ENCODE measurements at regions not wholly inside any gene's neighbourhood (a gene's known extent, or its start where the extent isn't known, plus 50 kb on each side); places are given as distances from the start of the nearest gene placed in this dataset.

- DNase-seq: no peak
These were observed 54.0 kb downstream of the C11orf91 start for GRCh38 chr11:33646629-33647028.

GRCh38 chr11:33646168-33646567 lies 54.5 kb downstream of the C11orf91 start:
- no peak for DNase-seq

- DNase-seq: no peak
These were observed 54.9 kb downstream of the C11orf91 start for GRCh38 chr11:33645686-33646085.

GRCh38 chr11:33643167-33643824 lies 57.3 kb downstream of the C11orf91 start:
- DNase-seq: no peak

- no peak for DNase-seq
These were observed 58.0 kb downstream of the C11orf91 start for GRCh38 chr11:33642461-33643166.

GRCh38 chr11:33640730-33641371 lies 59.8 kb downstream of the C11orf91 start:
- no peak for DNase-seq

- no peak for DNase-seq
These were observed 62.0 kb downstream of the C11orf91 start for GRCh38 chr11:33638608-33639007.

GRCh38 chr11:33636104-33636503 lies 64.5 kb downstream of the C11orf91 start:
- no peak for DNase-seq

- no peak for DNase-seq
These were observed 65.5 kb downstream of the C11orf91 start for GRCh38 chr11:33635161-33635560.

GRCh38 chr11:33634291-33634834 lies 66.3 kb downstream of the C11orf91 start:
- no peak for DNase-seq

GRCh38 chr11:33633251-33634003 lies 67.2 kb downstream of the C11orf91 start:
- no peak for DNase-seq

GRCh38 chr11:33631749-33632091 lies 68.9 kb downstream of the C11orf91 start:
- DNase-seq: no peak

- DNase-seq: no peak
These were observed 69.5 kb downstream of the C11orf91 start for GRCh38 chr11:33630936-33631748.

GRCh38 chr11:33624083-33624482 lies 76.5 kb downstream of the C11orf91 start:
- no peak for DNase-seq

- no peak for DNase-seq
These were observed 77.8 kb downstream of the C11orf91 start for GRCh38 chr11:33622806-33623205.

GRCh38 chr11:33622186-33622585 lies 78.4 kb downstream of the C11orf91 start:
- no peak for DNase-seq

- no peak for DNase-seq
These were observed 80.0 kb downstream of the C11orf91 start for GRCh38 chr11:33620423-33621171.

- no peak for DNase-seq
These were observed 81.7 kb downstream of the C11orf91 start for GRCh38 chr11:33618956-33619355.

GRCh38 chr11:33618351-33618710 lies 82.3 kb downstream of the C11orf91 start:
- no peak for DNase-seq

- no peak for DNase-seq
These were observed 82.8 kb downstream of the C11orf91 start for GRCh38 chr11:33617672-33618350.

GRCh38 chr11:33616552-33616951 lies 84.1 kb downstream of the C11orf91 start:
- no peak for DNase-seq

All from GDM1 (cell line).